HG03060 (cell line): ENCODE measurements at regions not wholly inside any gene's neighbourhood (a gene's known extent, or its start where the extent isn't known, plus 50 kb on each side); places are given as distances from the start of the nearest gene placed in this dataset.
A peak's percentile ranks its signal among the peaks of the same experiment; 100 is the strongest.
"Not testable (repeated sequence)": the region's sequence is repeated elsewhere in the genome, so short reads cannot be mapped to it uniquely, and the experiment has no call there.

Experiments
- ATAC-seq: cut with Tn5 transposase; IDR thresholded peaks from one replicate; pipeline ENCODE4 v1.9.1; 2021; ENCODE audit warnings: low read depth, moderate number of reproducible peaks; ENCODE audit not compliant: unreplicated experiment

DNA sequence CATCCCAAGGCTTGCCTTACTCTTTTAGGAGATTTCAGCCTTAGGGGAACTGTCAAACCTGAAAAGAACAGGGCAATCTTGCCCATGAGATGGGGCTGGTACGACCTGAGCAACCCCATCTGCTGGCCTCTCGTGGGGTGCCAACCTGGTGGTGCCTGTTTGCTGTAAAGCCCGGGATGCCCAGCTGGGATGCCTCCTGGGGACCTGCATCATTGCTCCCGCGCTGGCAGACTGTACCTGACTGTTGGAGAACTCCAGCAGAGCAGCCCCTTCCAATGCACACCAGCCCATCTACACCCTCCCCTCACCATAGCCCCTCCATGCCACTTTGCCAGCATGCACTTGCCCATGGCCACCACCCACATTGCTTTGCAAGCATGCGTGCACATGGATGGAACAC, 335.7 kb downstream of the RPS29 start:
- ATAC-seq = no peak

DNA sequence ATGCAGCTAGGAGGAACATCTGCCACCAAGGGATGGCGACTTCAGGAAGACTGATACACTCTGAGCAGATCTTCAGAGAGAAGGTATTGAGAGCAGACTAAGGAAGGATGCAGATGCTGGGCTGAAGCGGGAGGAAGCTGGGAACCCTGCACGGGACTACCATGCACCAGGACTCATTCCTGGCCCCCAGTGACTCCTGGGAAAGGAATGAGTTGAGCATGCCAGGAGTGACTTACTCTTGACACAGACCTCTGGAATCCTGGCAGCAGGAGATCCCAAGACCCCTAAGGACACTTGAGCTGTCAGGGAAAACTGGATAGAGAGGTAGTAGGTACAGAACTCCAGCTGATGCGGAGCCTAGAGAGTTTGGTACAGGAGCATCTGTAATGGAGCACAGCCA, 336.1 kb downstream of the RPS29 start:
- no peak for ATAC-seq

DNA sequence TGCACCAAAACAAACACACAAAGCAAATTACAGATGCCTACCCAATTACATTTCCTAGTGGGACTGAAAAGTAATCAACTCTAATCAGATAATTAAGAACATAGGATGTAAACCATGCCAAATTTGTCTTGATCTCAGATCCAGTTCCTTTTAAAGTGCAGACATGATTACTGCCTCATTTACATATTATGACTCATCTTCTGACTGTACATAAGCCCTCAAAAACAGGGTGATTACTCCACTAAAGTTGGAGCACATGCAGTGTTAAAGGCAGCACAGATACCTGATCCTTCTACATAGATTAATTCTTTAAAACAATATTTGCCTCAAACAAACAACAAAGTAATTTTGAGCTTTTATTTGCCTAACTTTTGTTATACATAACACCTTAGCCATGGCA, 337.2 kb downstream of the RPS29 start:
- ATAC-seq = peak; percentile 44

DNA sequence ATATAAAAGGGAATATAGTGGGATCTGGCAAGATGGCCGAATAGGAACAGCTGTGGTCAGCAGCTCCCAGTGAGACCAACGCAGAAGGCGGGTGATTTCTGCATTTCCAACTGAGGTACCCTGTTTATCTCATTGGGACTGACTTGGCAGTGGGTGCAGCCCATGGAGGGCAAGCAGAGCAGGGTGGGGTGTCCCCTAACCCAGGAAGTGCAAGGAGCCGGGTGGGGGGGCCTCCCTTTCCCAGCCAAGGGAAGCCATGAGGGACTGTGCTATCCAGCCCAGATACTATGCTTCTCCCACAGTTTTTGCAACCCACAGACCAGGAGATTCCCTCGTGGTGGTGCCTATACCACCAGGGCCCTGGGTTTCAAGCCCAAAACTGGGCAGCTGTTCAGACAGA, 342.4 kb downstream of the RPS29 start:
- not testable (repeated sequence) for ATAC-seq

DNA sequence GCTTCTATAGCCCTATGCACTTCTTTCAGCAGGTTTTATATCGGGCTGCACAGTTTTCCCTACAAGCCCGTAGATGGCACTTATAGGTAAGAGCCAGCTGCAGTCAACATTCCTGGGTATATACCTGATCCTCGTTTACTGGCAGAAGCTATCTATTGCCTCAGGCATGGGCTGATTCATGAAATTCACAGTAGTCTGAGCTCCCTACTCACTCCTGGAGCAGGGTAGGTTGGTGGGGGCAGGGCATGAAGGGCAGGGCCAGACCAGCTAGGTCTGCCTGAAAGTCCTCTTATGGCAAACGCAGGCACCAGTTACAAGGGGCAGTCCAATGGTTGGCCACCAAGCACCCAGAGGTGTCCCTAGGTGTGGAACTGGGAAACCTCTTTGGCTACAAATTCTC, 345.8 kb downstream of the RPS29 start:
- ATAC-seq = no peak

DNA sequence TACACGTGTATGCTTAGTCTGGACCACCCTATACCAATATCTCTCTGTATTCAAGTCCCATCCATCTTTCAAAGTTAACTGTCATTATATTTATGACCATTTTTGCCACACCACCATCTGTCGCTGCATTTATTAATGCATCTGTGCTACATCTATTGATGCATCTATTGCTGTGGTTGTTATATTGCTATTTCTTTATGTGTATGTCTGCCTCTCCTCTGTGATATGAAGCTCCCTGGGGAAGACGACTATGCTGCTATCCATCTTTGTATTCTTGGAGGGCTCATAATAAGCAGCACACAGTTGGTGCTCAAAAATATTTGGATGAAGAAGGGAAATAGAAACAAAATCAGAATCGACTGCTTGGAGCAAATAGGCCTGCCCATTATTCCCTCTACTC, 357.6 kb downstream of the RPS29 start:
- ATAC-seq = no peak

DNA sequence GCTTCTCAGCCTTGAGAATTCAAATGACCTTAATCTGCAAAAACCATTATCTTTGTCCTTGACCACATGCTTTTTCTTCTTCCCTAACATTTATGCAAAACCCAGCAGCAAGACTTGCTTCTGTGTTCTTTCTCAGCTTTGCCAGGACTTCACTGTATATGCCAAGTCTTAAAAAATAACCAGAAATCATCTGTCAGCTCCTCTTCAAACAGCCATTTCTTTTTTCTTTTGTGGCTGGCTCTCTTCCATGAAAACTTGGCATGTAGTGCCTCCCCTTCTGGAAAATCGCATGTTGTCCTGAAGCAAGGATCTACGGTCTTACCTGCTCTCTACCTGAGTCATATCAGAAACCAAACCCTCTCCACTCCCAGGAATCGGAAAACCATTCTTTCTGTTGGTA, 364.9 kb downstream of the RPS29 start:
- no peak for ATAC-seq

DNA sequence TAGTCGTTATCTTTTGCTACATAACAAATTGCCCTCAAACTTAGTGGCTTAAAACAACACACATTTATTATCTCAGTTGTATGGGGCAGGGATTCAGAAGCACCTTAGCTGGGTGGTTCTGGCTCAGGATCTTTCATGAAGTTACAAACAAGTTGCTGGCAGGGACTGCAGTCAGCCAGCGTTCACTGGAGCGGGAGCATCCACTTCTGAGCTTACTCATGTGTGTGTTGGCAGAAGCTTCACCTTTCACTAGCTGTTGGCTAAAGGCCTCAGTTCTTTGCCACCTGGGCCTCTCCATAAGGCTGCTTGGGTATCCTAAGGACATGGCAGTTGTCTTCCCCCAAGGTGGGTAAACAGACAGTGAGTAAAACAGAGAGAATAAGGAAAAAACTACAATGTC, 365.7 kb downstream of the RPS29 start:
- no peak for ATAC-seq

DNA sequence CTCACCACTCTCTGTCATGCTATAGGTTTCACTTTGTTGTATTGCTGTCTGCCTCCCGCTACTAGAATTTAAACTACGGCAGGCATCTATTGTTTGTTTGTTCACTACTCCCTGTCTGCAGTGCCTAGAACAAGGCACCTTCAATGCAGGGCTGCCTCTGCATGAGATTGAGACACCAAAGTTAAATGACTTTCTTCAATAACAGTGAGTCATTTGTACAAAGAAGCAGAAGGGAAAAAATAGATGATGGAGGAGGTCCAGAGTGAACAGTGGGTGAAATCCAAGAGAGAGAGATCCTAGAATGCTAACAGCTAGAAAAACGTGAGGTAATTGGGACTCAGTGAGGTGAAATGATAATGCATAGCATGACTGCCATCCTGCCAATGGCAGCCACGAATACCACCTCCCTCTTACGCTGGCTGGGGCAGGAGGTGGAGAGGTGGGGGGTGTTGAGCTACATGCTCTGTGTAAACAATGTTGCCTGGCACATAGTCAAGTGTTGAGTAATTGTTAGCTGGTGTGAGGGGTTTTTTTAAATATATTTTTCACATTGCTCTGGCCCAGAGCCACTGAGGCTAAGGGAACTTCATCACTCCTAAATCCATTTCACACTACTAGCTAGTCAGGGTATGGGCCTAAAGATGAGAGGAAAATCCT, 367.6 kb downstream of the RPS29 start:
- ATAC-seq = no peak

DNA sequence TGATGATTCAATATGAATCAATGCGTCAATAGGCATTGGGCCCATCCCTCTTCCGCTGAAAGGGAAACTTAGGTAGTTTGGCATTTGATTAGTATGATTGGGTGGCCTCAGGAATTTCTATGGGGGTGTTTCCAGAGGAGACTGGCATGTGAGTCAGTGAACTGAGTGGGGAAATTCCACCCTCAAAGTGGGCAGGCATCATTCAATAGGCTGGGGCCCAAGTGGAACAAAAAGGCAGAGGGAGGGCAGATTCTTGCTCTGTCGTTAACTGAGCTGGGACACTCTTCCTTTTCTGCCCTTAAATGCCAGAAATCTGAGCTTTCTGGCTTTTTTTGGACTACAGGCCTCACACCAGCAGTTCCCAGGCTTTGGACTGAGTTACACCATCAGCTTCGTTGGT, 373.5 kb downstream of the RPS29 start:
- ATAC-seq = no peak

DNA sequence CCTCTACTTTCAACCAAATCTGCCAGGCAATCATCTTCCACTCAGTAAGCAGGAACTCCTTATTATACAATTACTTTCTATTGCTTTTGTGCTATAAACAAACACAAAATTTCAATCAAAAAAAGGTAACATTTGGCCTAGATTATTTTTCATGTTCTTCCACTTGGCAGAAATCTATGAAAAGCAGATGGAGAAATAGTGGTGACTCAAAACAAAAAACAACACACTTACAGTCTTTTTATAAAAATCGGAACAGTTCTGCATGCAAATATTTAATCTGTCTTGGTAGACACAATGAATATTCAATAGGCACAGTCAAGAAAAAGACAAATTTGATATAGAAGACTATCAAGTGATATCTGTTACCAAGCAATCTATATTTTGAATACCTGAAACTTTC, 376.8 kb downstream of the RPS29 start:
- ATAC-seq = no peak

DNA sequence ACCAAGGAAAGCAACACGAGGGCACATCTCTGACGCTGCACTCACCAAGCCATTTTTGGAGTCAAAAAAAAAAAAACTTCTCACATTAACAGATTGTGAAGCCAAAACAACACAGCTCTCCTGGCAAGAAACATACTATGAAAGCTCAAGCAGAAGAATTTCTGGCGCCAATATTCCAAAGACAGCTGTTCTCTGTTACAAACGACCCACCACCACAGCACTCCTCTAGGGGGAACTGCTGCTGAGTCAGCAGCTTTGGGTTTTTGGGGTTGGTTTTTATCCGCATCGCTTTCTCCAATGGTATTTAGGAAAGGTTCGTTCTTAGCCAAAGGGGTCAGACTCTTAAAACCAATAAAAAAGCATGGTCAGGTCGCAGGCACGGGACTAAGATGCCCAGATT, 379.4 kb downstream of the RPS29 start:
- no peak for ATAC-seq

DNA sequence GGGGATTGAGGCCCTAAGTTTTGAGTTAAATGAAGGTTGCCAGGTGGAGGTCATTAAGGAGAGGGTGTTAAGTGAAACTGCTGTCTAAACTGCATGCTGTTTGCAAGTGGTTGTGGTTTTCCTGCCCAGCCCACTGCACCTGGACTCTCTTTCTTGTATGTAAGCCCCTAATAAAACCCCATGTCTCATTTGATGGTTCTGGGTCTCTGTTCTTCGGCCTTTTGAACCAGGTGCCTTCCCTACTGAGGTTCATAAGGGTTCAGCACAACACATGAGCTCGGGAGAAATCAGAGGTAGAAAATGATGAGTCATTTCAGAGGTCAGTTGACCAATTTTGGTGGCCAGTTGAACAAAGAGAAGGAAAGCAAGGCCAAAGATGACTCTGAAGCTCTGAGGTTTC, 382.5 kb downstream of the RPS29 start:
- ATAC-seq = no peak

DNA sequence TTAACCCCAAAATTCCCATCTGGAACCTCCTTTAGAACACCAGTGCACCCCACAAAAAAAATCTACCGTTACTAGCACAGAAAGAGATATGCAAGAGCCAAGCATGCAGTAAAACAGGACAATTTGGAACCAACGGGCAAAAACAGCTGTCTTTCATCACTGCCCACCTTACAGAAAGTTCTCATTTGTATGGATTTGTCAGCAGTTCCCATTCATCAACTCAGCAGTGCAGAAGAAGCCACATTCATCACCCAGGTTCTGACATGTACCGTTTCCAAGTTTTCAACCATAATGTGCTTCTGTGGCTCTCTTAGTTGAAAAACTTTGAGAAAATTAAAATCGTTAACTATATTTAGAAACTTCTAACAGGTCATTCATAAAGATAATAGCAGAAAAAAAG, 387.0 kb downstream of the RPS29 start:
- no peak for ATAC-seq

DNA sequence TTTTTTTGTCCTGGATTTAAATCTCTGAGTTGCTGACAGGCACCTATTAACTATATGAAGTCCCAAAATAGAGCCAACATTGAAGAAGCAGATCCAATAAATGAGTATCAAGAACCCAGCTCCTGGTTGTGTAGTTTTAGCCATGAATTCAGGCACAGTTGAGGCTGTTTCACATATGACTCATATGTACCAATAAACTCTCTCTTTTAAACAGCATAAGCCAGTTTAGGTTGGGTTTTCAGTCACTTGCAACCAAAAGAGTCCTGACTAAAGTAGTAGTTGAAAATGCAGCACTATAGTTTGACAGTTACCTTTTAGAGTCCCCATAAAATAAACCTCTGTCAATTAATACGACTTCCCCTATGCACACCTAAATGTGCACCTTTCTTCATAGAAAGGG, 389.9 kb downstream of the RPS29 start:
- ATAC-seq = no peak

DNA sequence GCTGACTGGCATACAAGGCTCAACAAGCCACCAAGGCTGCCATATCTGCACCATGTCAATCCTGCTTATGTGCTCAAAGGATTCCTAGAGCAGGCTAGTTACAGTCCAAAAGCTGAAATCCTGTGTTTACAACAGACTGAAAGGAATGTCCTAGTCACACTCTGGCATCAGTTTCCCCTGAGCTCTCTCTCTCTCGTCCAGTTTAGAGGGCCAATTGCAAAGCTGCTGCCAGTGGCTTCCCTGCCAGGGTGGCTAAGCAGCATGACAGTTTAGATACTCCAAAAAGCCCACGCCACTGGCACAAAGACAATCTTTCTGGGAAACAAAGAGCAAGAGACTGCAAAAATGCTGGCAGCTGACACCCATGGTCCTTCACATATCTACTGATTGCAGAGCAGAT, 392.1 kb downstream of the RPS29 start:
- ATAC-seq = no peak

DNA sequence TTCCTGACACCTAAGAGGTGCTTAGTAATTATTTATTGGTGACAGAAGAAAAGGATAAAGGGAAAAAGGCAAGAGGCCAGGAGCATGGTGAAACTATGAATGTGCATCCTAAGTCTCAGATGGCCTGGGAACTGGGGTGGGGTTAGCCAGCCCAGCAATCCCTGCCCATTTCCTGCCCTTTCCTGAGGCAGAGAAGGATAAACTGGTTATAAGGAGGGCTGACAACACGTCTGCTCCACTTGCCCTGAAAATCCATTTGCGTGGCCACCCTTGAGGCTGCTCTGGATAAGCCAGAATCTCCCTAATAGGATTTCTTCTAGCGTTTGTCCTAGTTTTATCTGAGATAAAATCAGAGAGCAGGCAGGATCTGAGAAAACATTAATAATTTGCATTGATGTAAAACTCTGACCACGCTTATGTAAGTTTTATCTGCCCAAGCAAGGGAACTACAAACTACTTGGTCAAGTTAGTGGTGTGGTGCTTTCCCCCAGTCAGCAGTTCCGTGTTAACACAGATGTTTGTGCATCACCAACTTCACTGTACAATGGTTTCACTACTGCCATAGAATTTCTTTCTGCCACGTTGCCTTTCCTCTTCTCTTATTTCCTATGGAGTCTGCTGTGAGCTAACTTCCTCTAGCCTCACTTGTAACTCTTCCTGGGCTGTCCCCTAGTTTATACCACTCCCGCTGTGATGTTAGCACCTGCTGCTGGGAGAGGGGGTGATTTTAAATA, 392.7 kb downstream of the RPS29 start:
- ATAC-seq = peak; percentile 95

DNA sequence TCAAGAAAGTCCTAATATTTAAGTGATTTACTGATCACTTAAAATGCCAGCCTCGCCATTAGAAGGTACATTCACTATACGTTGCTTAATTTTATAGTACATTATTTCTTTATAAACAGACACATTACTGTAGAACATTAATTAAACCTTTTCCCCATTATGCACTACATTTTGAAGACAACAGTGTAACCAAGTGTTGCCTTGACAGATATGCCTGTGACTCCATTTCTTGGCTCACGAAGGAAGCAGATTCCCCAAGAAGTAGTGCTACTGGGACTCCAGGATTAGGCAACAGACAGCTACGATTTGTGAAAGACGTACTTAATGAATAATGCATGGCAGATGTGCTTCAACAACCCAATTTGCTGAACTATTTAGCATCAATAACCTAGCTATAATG, 394.8 kb downstream of the RPS29 start:
- no peak for ATAC-seq

DNA sequence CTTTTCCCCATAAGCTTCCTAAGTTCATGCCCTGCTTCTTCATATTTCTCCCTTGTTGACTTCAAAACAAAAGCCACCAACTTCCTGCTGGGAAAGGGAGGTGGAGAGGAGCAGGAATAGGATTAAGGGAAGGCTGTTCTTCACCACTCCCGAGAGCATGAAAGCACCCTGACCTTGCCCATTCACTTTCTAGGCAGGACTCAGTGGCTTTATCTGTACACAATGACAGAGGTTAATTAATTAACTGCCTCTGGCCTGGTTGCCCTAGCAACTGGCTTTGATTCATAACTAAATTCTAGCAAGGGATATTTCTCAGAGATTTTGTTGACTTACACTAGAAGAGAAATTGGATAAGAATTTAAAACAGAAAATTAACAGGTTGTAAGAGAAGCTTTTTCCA, 396.8 kb downstream of the RPS29 start:
- no peak for ATAC-seq

DNA sequence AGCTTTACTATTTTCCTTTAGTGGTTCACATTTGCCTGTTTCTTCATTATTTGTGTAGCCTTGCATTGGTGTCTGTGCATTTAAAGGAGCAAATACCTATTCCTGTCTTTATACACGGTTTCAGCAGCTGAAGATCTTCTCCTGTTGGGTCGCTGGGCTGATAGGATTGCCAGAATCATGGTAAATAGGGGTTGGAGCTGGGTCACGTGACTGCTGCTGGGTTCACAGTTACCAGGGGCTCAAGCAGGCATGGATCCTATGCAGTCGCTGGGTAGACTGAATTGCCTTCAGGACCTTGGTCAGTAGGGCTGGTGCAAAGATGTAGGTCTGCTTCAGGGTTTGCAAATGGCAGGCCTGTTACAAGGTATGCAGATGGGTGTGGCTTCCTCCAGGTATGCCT, 398.4 kb downstream of the RPS29 start:
- no peak for ATAC-seq

DNA sequence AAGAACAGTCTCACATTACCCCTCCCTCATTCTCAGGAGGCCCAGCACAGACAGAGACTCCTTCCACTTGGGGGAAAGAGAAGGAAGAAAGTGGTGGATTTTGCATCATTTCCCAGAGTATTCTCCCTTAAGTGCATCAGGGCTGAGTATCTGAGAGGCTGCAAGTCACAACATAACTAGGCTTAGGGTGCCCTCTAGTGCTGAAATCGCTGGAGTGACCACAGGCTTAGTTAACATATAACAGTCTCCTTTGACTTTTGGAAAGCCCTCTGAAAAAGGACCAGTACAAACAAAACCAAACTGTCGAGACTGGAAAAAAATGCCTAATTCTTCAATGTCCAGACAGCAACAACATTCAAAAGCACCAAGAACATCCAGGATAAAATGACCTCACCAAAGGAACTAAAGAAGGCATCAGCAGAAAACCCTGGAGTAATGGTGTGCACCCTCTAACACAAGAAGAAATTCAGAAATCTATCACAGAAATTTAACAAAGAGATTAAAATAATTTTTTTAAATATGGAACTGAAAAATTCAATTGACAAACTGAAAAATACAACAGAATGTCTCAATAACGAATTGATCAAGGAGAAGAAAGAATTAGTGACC, 412.3 kb downstream of the RPS29 start:
- ATAC-seq = peak; percentile 99

DNA sequence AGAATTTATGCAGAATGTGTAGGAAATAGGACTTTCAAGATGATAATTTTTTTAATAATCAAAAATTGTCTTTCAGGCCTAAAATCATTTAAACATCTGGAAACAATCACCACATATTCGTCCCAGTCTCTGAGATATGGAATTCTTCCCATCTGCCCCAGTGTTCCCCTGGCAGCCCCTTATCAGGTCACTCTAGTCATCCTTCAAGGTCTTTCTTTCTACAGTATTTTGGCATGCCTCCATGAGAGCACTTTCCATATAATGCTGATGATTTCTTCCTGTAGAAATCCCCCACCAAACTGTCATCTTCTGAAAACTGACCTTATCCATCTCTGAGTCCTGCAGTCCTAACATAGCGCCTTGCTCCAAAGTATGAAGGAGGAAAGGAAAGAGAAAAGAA, 422.1 kb downstream of the RPS29 start:
- no peak for ATAC-seq
